CD4-positive, CD25-positive, alpha-beta regulatory T cell (primary cell): ENCODE measurements at regions not wholly inside any gene's neighbourhood (a gene's known extent, or its start where the extent isn't known, plus 50 kb on each side); places are given as distances from the start of the nearest gene placed in this dataset.
A peak's percentile ranks its signal among the peaks of the same experiment; 100 is the strongest.

Experiments
- ATAC-seq, 2 donors: fragments of 150-1000 bp; cut with Tn5 transposase; one replicate each; pipeline ENCODE4 v1.10.0; 2021; ENCODE audit warnings: low read depth in 2 of 2, moderate number of reproducible peaks in 2 of 2, moderate library complexity in 1 of 2
- DNase-seq, 3 donors: peaks; one replicate each; pipeline versions ENCODE4 v3.0.0 to v3.0.0-alpha.2; 2012 to 2022; ENCODE audit warnings: mixed read lengths in 1 of 3
- H3K27ac ChIP-seq: one replicate; pipeline ENCODE4 v1.7.0; 2013; ENCODE audit warnings: mild to moderate bottlenecking, low read length; ENCODE audit not compliant: insufficient read depth, poor library complexity, severe bottlenecking
- H3K27me3 ChIP-seq: one replicate; pipeline ENCODE4 v1.7.0; 2013; ENCODE audit warnings: low read length; ENCODE audit not compliant: control insufficient read depth, insufficient read depth
- H3K36me3 ChIP-seq: one replicate; pipeline ENCODE4 v1.7.0; 2013; ENCODE audit warnings: mild to moderate bottlenecking, low read length, moderate library complexity; ENCODE audit not compliant: control insufficient read depth, insufficient read depth
- H3K4me1 ChIP-seq: 2 replicates; pipeline ENCODE4 v1.7.0; 2013; ENCODE audit warnings: mild to moderate bottlenecking, low read length; ENCODE audit not compliant: insufficient read depth, control insufficient read depth, poor library complexity, severe bottlenecking
- H3K4me3 ChIP-seq: one replicate; pipeline ENCODE4 v1.7.0; 2013; ENCODE audit warnings: low read depth, mild to moderate bottlenecking, low read length, moderate library complexity
- H3K9me3 ChIP-seq, 2 experiments: 1 replicate in 1 of 2; 2 replicates in 1 of 2; pipeline ENCODE4 v1.7.0; 2013; ENCODE audit warnings: low read length in 2 of 2, mild to moderate bottlenecking in 1 of 2, moderate library complexity in 1 of 2; ENCODE audit not compliant: control insufficient read depth in 2 of 2
- H3K27ac Mint-ChIP-seq, 3 donors: one replicate each; pipeline ENCODE4 v1.8.0; 2020 to 2022; ENCODE audit warnings: mild to moderate bottlenecking in 3 of 3, mixed read lengths in 3 of 3, moderate library complexity in 2 of 3
- H3K27me3 Mint-ChIP-seq: one replicate; pipeline ENCODE4 v1.8.0; 2022; ENCODE audit warnings: mild to moderate bottlenecking, mixed read lengths
- H3K36me3 Mint-ChIP-seq: one replicate; pipeline ENCODE4 v1.8.0; 2020; ENCODE audit warnings: mixed read lengths
- H3K4me1 Mint-ChIP-seq, 4 donors: one replicate each; pipeline ENCODE4 v1.8.0; 2020 to 2022; ENCODE audit warnings: mixed read lengths in 4 of 4, mild to moderate bottlenecking in 1 of 4
- H3K4me3 Mint-ChIP-seq, 4 donors: one replicate each; pipeline ENCODE4 v1.8.0; 2020 to 2022; ENCODE audit warnings: mild to moderate bottlenecking in 4 of 4, mixed read lengths in 4 of 4, moderate library complexity in 3 of 4
- H3K9me3 Mint-ChIP-seq, 7 donors: one replicate each; pipeline ENCODE4 v1.8.0; 2020 to 2022; ENCODE audit warnings: mixed read lengths in 7 of 7, mild to moderate bottlenecking in 3 of 7, moderate library complexity in 2 of 7

GRCh38 chr15:53209396-53210042 lies 419.4 kb upstream of the ONECUT1 start:
- H3K4me3 ChIP-seq, result no peak overlapping the region
- ATAC-seq (no peak), DNase-seq (no peak)
- Mint-ChIP-seq H3K4me1 (no peaks in the 10 kb centered on the region), H3K4me3 (no peak overlapping the region), H3K27ac (no peak overlapping the region), H3K36me3 (no peaks in the 10 kb centered on the region), H3K27me3 (peaks cover 5% of the 10 kb centered on the region), H3K9me3 (peaks cover 0 to 5% (median 0%) of the 10 kb centered on the region in 7 donors)
- H3K9me3 ChIP-seq, result no peaks in the 10 kb centered on the region
- H3K36me3 ChIP-seq, result no peaks in the 10 kb centered on the region
- no peaks in the 10 kb centered on the region for H3K4me1 ChIP-seq
- no peak overlapping the region for H3K27ac ChIP-seq
- H3K27me3 ChIP-seq, result no peaks in the 10 kb centered on the region

- H3K27ac ChIP-seq, result no peak overlapping the region
- ATAC-seq (no peak), DNase-seq (no peak)
- H3K9me3 ChIP-seq, result no peaks in the 10 kb centered on the region
- Mint-ChIP-seq H3K27ac (no peak overlapping the region), H3K4me1 (no peaks in the 10 kb centered on the region), H3K27me3 (peaks cover 5% of the 10 kb centered on the region), H3K9me3 (peaks cover 0 to 5% (median 0%) of the 10 kb centered on the region in 7 donors), H3K36me3 (no peaks in the 10 kb centered on the region), H3K4me3 (no peak overlapping the region)
- no peaks in the 10 kb centered on the region for H3K36me3 ChIP-seq
- no peaks in the 10 kb centered on the region for H3K4me1 ChIP-seq
- no peak overlapping the region for H3K4me3 ChIP-seq
- no peaks in the 10 kb centered on the region for H3K27me3 ChIP-seq
Observed at GRCh38 chr15:53208751-53209150, 418.6 kb upstream of the ONECUT1 start.

GRCh38 chr15:53203454-53203853 lies 413.3 kb upstream of the ONECUT1 start:
- H3K4me3 Mint-ChIP-seq, result no peak overlapping the region
- peaks cover 14% of the 10 kb centered on the region for H3K27me3 Mint-ChIP-seq
- no peaks in the 10 kb centered on the region for H3K4me1 Mint-ChIP-seq

GRCh38 chr15:53202876-53203275 lies 412.7 kb upstream of the ONECUT1 start:
- no peak overlapping the region for H3K27ac ChIP-seq
- H3K4me3 ChIP-seq, result no peak overlapping the region
- H3K4me1 ChIP-seq, result no peaks in the 10 kb centered on the region
- ATAC-seq, result no peak
- no peak overlapping the region for H3K27ac Mint-ChIP-seq
- no peak overlapping the region for H3K4me3 Mint-ChIP-seq
- H3K36me3 ChIP-seq, result no peaks in the 10 kb centered on the region
- peaks cover 4% of the 10 kb centered on the region for H3K27me3 ChIP-seq
- DNase-seq, result no peak
- H3K9me3 Mint-ChIP-seq, result peaks cover 0 to 4% (median 0%) of the 10 kb centered on the region in 7 donors
- H3K36me3 Mint-ChIP-seq, result no peaks in the 10 kb centered on the region
- peaks cover 17% of the 10 kb centered on the region for H3K27me3 Mint-ChIP-seq
- no peaks in the 10 kb centered on the region for H3K4me1 Mint-ChIP-seq
- no peaks in the 10 kb centered on the region for H3K9me3 ChIP-seq

More at GRCh38 chr15:53203454-53203853, 413.3 kb upstream of the ONECUT1 start:
- ATAC-seq (no peak), DNase-seq (no peak)
- Mint-ChIP-seq H3K27ac (no peak overlapping the region), H3K9me3 (peaks cover 0 to 4% (median 0%) of the 10 kb centered on the region in 7 donors), H3K36me3 (no peaks in the 10 kb centered on the region)
- no peaks in the 10 kb centered on the region for H3K9me3 ChIP-seq
- no peak overlapping the region for H3K27ac ChIP-seq
- no peaks in the 10 kb centered on the region for H3K4me1 ChIP-seq
- peaks cover 4% of the 10 kb centered on the region for H3K27me3 ChIP-seq
- H3K36me3 ChIP-seq, result no peaks in the 10 kb centered on the region
- H3K4me3 ChIP-seq, result no peak overlapping the region

GRCh38 chr15:53197426-53197839 lies 407.3 kb upstream of the ONECUT1 start:
- no peak overlapping the region for H3K27ac Mint-ChIP-seq
- no peak overlapping the region for H3K4me3 ChIP-seq
- ATAC-seq (no peak), DNase-seq (peak in 1 of 3 donors; percentile 52)
- peaks cover 10% of the 10 kb centered on the region for H3K27me3 Mint-ChIP-seq
- no peaks in the 10 kb centered on the region for H3K9me3 ChIP-seq
- peaks cover 0 to 4% (median 0%) of the 10 kb centered on the region in 7 donors for H3K9me3 Mint-ChIP-seq
- no peak overlapping the region for H3K27ac ChIP-seq
- no peaks in the 10 kb centered on the region for H3K27me3 ChIP-seq
- no peaks in the 10 kb centered on the region for H3K4me1 Mint-ChIP-seq
- peaks cover 3% of the 10 kb centered on the region for H3K4me1 ChIP-seq
- no peaks in the 10 kb centered on the region for H3K36me3 Mint-ChIP-seq
- no peak overlapping the region for H3K4me3 Mint-ChIP-seq
- H3K36me3 ChIP-seq, result no peaks in the 10 kb centered on the region

- no peak overlapping the region for H3K4me3 ChIP-seq
- no peaks in the 10 kb centered on the region for H3K36me3 Mint-ChIP-seq
- H3K36me3 ChIP-seq, result no peaks in the 10 kb centered on the region
- DNase-seq (no peak), ATAC-seq (no peak)
- no peaks in the 10 kb centered on the region for H3K27me3 ChIP-seq
- no peak overlapping the region for H3K4me3 Mint-ChIP-seq
- H3K9me3 Mint-ChIP-seq, result peaks cover 0 to 5% (median 0%) of the 10 kb centered on the region in 7 donors
- H3K27me3 Mint-ChIP-seq, result peaks cover 10% of the 10 kb centered on the region
- H3K4me1 ChIP-seq, result peaks cover 3% of the 10 kb centered on the region
- no peaks in the 10 kb centered on the region for H3K9me3 ChIP-seq
- no peak overlapping the region for H3K27ac ChIP-seq
- H3K4me1 Mint-ChIP-seq, result no peaks in the 10 kb centered on the region
- H3K27ac Mint-ChIP-seq, result no peak overlapping the region
Observed at GRCh38 chr15:53196788-53197187, 406.7 kb upstream of the ONECUT1 start.

GRCh38 chr15:53196242-53196641 lies 406.1 kb upstream of the ONECUT1 start:
- no peak overlapping the region for H3K4me3 ChIP-seq
- H3K4me1 ChIP-seq, result peaks cover 3% of the 10 kb centered on the region
- Mint-ChIP-seq H3K4me3 (no peak overlapping the region), H3K9me3 (peaks cover 0 to 5% (median 0%) of the 10 kb centered on the region in 7 donors), H3K4me1 (no peaks in the 10 kb centered on the region), H3K36me3 (no peaks in the 10 kb centered on the region), H3K27ac (no peak overlapping the region), H3K27me3 (peaks cover 10% of the 10 kb centered on the region)
- no peaks in the 10 kb centered on the region for H3K36me3 ChIP-seq
- ATAC-seq, result no peak
- no peak overlapping the region for H3K27ac ChIP-seq
- H3K27me3 ChIP-seq, result no peaks in the 10 kb centered on the region
- no peaks in the 10 kb centered on the region for H3K9me3 ChIP-seq
- no peak for DNase-seq

GRCh38 chr15:53193149-53193548 lies 403.0 kb upstream of the ONECUT1 start:
- Histone ChIP-seq H3K9me3 (no peaks in the 10 kb centered on the region), H3K27me3 (no peaks in the 10 kb centered on the region), H3K27ac (no peak overlapping the region), H3K36me3 (no peaks in the 10 kb centered on the region), H3K4me1 (peaks cover 3% of the 10 kb centered on the region), H3K4me3 (no peak overlapping the region)
- no peak for DNase-seq
- Mint-ChIP-seq H3K4me1 (no peaks in the 10 kb centered on the region), H3K9me3 (peaks cover 0 to 5% (median 1%) of the 10 kb centered on the region in 7 donors), H3K4me3 (no peak overlapping the region), H3K27ac (no peak overlapping the region), H3K36me3 (no peaks in the 10 kb centered on the region), H3K27me3 (no peaks in the 10 kb centered on the region)
- no peak for ATAC-seq
